ENCODE measurements at regions not wholly inside any gene's neighbourhood (a gene's known extent, or its start where the extent isn't known, plus 50 kb on each side); places are given as distances from the start of the nearest gene placed in this dataset.

- DNase-seq = no peak
Measured at GRCh38 chr16:62254372-62254771, 218.1 kb upstream of the CDH8 start.

GRCh38 chr16:62253966-62254365 is 217.7 kb upstream of the CDH8 start:
- DNase-seq = no peak

GRCh38 chr16:62249069-62249468 is 212.8 kb upstream of the CDH8 start:
- DNase-seq = no peak

GRCh38 chr16:62240722-62241121 is 204.5 kb upstream of the CDH8 start:
- DNase-seq = peak; percentile 26

GRCh38 chr16:62225675-62226074 is 189.4 kb upstream of the CDH8 start:
- DNase-seq = peak; percentile 94

- DNase-seq = no peak
Measured at GRCh38 chr16:62224646-62225209, 188.5 kb upstream of the CDH8 start.

GRCh38 chr16:62216837-62217236 is 180.6 kb upstream of the CDH8 start:
- DNase-seq = no peak

GRCh38 chr16:62213763-62214162 is 177.5 kb upstream of the CDH8 start:
- DNase-seq = peak; percentile 0

- DNase-seq = no peak
Measured at GRCh38 chr16:62208934-62209333, 172.7 kb upstream of the CDH8 start.

- no peak for DNase-seq
Measured at GRCh38 chr16:62205459-62205858, 169.2 kb upstream of the CDH8 start.

- DNase-seq = no peak
Measured at GRCh38 chr16:62201911-62202310, 165.7 kb upstream of the CDH8 start.

GRCh38 chr16:62194828-62195227 is 158.6 kb upstream of the CDH8 start:
- DNase-seq = peak; percentile 2

GRCh38 chr16:62190426-62190825 is 154.2 kb upstream of the CDH8 start:
- DNase-seq = peak; percentile 43

- DNase-seq = no peak
Measured at GRCh38 chr16:62177351-62178203, 141.3 kb upstream of the CDH8 start.

GRCh38 chr16:62170642-62171041 is 134.4 kb upstream of the CDH8 start:
- DNase-seq = no peak

GRCh38 chr16:62167551-62167950 is 131.3 kb upstream of the CDH8 start:
- DNase-seq = no peak

- DNase-seq = no peak
Measured at GRCh38 chr16:62157544-62157943, 121.3 kb upstream of the CDH8 start.

- DNase-seq = no peak
Measured at GRCh38 chr16:62156971-62157370, 120.7 kb upstream of the CDH8 start.

- no peak for DNase-seq
Measured at GRCh38 chr16:62149631-62150030, 113.4 kb upstream of the CDH8 start.

- no peak for DNase-seq
Measured at GRCh38 chr16:62137996-62138395, 101.8 kb upstream of the CDH8 start.

- no peak for DNase-seq
Measured at GRCh38 chr16:62135911-62136310, 99.7 kb upstream of the CDH8 start.

GRCh38 chr16:62135446-62135845 is 99.2 kb upstream of the CDH8 start:
- no peak for DNase-seq

GRCh38 chr16:62130101-62130500 is 93.9 kb upstream of the CDH8 start:
- no peak for DNase-seq

- DNase-seq = no peak
Measured at GRCh38 chr16:62105244-62105643, 69.0 kb upstream of the CDH8 start.

- DNase-seq = no peak
Measured at GRCh38 chr16:62102588-62102987, 66.3 kb upstream of the CDH8 start.
